ENCODE measurements at regions not wholly inside any gene's neighbourhood (a gene's known extent, or its start where the extent isn't known, plus 50 kb on each side); places are given as distances from the start of the nearest gene placed in this dataset.
"Not testable (repeated sequence)": the region's sequence is repeated elsewhere in the genome, so short reads cannot be mapped to it uniquely, and the experiment has no call there.

- no peak for TF ChIP-seq CTCF (IDR thresholded peaks at IDR 0.05)
- H3K27ac Mint-ChIP-seq = no peak overlapping the region
Measured at GRCh38 chr13:97757807-97758206, 195.7 kb upstream of the IPO5 start.

GRCh38 chr13:97758317-97758716 lies 195.2 kb upstream of the IPO5 start:
- POLR2A ChIA-PET = no interaction called here
- DNase-seq = no peak
- no peak for TF ChIP-seq CTCF (IDR thresholded peaks at IDR 0.05)
- H3K4me3 Mint-ChIP-seq = no peak overlapping the region
- no peak for ATAC-seq
- H3K27me3 Mint-ChIP-seq = peaks cover 3% of the 10 kb centered on the region
- no peaks in the 10 kb centered on the region for H3K36me3 Mint-ChIP-seq (ENCODE audit: low read depth)
- H3K4me1 Mint-ChIP-seq (ENCODE audit: low read depth) = no peaks in the 10 kb centered on the region
- intact Hi-C loops (cut with micrococcal nuclease) = no loop called here
- H3K27ac Mint-ChIP-seq = no peak overlapping the region
- CTCF ChIA-PET = no interaction called here
- peaks cover 2% of the 10 kb centered on the region for H3K9me3 Mint-ChIP-seq

More at GRCh38 chr13:97757807-97758206, 195.7 kb upstream of the IPO5 start:
- CTCF ChIA-PET = no interaction called here
- no peak for DNase-seq
- H3K4me1 Mint-ChIP-seq (ENCODE audit: low read depth) = no peaks in the 10 kb centered on the region
- H3K9me3 Mint-ChIP-seq = peaks cover 2% of the 10 kb centered on the region
- ATAC-seq = no peak
- POLR2A ChIA-PET = no interaction called here
- intact Hi-C loops (cut with micrococcal nuclease) = no loop called here
- no peaks in the 10 kb centered on the region for H3K36me3 Mint-ChIP-seq (ENCODE audit: low read depth)
- H3K27me3 Mint-ChIP-seq = peaks cover 3% of the 10 kb centered on the region
- no peak overlapping the region for H3K4me3 Mint-ChIP-seq

- ATAC-seq (no peak), DNase-seq (no peak)
- Mint-ChIP-seq H3K27me3 (peaks cover 3% of the 10 kb centered on the region), H3K36me3 (ENCODE audit: low read depth) (no peaks in the 10 kb centered on the region), H3K4me1 (ENCODE audit: low read depth) (no peaks in the 10 kb centered on the region), H3K27ac (no peak overlapping the region), H3K9me3 (peaks cover 2% of the 10 kb centered on the region), H3K4me3 (no peak overlapping the region)
- CTCF ChIA-PET = no interaction called here
- intact Hi-C loops (cut with micrococcal nuclease) = no loop called here
- no peak for TF ChIP-seq CTCF (IDR thresholded peaks at IDR 0.05)
- POLR2A ChIA-PET = no interaction called here
Measured at GRCh38 chr13:97761796-97762540, 191.5 kb upstream of the IPO5 start.

GRCh38 chr13:97766749-97767148 lies 186.7 kb upstream of the IPO5 start:
- H3K4me1 Mint-ChIP-seq (ENCODE audit: low read depth) = no peaks in the 10 kb centered on the region
- H3K27me3 Mint-ChIP-seq = peaks cover 2% of the 10 kb centered on the region
- no peak for ATAC-seq
- intact Hi-C loops (cut with micrococcal nuclease) = no loop called here
- peaks cover 2% of the 10 kb centered on the region for H3K9me3 Mint-ChIP-seq
- CTCF ChIA-PET = no interaction called here
- H3K36me3 Mint-ChIP-seq (ENCODE audit: low read depth) = no peaks in the 10 kb centered on the region
- no peak for DNase-seq
- H3K4me3 Mint-ChIP-seq = no peak overlapping the region
- H3K27ac Mint-ChIP-seq = no peak overlapping the region
- TF ChIP-seq CTCF (IDR thresholded peaks at IDR 0.05) = no peak
- POLR2A ChIA-PET = no interaction called here

- Mint-ChIP-seq H3K36me3 (ENCODE audit: low read depth) (no peaks in the 10 kb centered on the region), H3K27me3 (peaks cover 2% of the 10 kb centered on the region), H3K27ac (no peak overlapping the region), H3K9me3 (no peaks in the 10 kb centered on the region), H3K4me3 (no peak overlapping the region), H3K4me1 (ENCODE audit: low read depth) (no peaks in the 10 kb centered on the region)
- DNase-seq (no peak), ATAC-seq (no peak)
- POLR2A ChIA-PET = no interaction called here
- intact Hi-C loops (cut with micrococcal nuclease) = no loop called here
- CTCF ChIA-PET = no interaction called here
- no peak for TF ChIP-seq CTCF (IDR thresholded peaks at IDR 0.05)
Measured at GRCh38 chr13:97768134-97768533, 185.3 kb upstream of the IPO5 start.

GRCh38 chr13:97770231-97770630 lies 183.2 kb upstream of the IPO5 start:
- H3K36me3 Mint-ChIP-seq (ENCODE audit: low read depth); DNase-seq; CTCF ChIA-PET; H3K4me3 Mint-ChIP-seq; H3K27me3 Mint-ChIP-seq; H3K4me1 Mint-ChIP-seq (ENCODE audit: low read depth); intact Hi-C loops (cut with micrococcal nuclease); POLR2A ChIA-PET; ATAC-seq; H3K9me3 Mint-ChIP-seq; H3K27ac Mint-ChIP-seq: not testable (repeated sequence)

- DNase-seq; CTCF ChIA-PET; H3K36me3 Mint-ChIP-seq (ENCODE audit: low read depth); H3K27me3 Mint-ChIP-seq; H3K4me1 Mint-ChIP-seq (ENCODE audit: low read depth); intact Hi-C loops (cut with micrococcal nuclease); H3K4me3 Mint-ChIP-seq; H3K27ac Mint-ChIP-seq; ATAC-seq; H3K9me3 Mint-ChIP-seq; POLR2A ChIA-PET: not testable (repeated sequence)
Measured at GRCh38 chr13:97772466-97772865, 181.0 kb upstream of the IPO5 start.
